ENCODE measurements at regions not wholly inside any gene's neighbourhood (a gene's known extent, or its start where the extent isn't known, plus 50 kb on each side); places are given as distances from the start of the nearest gene placed in this dataset.

GRCh38 chr12:93316623-93316971 lies 61.1 kb upstream of the NUDT4 start:
- Histone ChIP-seq H3K9me3 (no peaks in the 10 kb centered on the region), H3K27ac (no peak overlapping the region), H3K4me3 (no peak overlapping the region), H3K27me3 (no peaks in the 10 kb centered on the region), H3K36me3 (no peaks in the 10 kb centered on the region), H3K4me1 (no peaks in the 10 kb centered on the region)
- intact Hi-C loops (cut with DNase I), result no loop called here
- no peak for TF ChIP-seq CTCF (IDR thresholded peaks at IDR 0.05)
- no peak for ATAC-seq
- DNase-seq, result no peak

- intact Hi-C loops (cut with DNase I), result no loop called here
- H3K36me3 ChIP-seq, result no peaks in the 10 kb centered on the region
- no peaks in the 10 kb centered on the region for H3K9me3 ChIP-seq
- no peak overlapping the region for H3K4me3 ChIP-seq
- no peaks in the 10 kb centered on the region for H3K4me1 ChIP-seq
- DNase-seq, result no peak
- no peak for ATAC-seq
- no peak for TF ChIP-seq CTCF (IDR thresholded peaks at IDR 0.05)
- H3K27ac ChIP-seq, result no peak overlapping the region
- no peaks in the 10 kb centered on the region for H3K27me3 ChIP-seq
These were observed 60.5 kb upstream of the NUDT4 start for GRCh38 chr12:93317227-93317626.

- Histone ChIP-seq H3K4me1 (no peaks in the 10 kb centered on the region), H3K27ac (no peak overlapping the region), H3K9me3 (no peaks in the 10 kb centered on the region), H3K4me3 (no peak overlapping the region), H3K36me3 (no peaks in the 10 kb centered on the region), H3K27me3 (no peaks in the 10 kb centered on the region)
- ATAC-seq (no peak), DNase-seq (no peak)
- no peak for TF ChIP-seq CTCF (IDR thresholded peaks at IDR 0.05)
- intact Hi-C loops (cut with DNase I), result no loop called here
These were observed 58.8 kb upstream of the NUDT4 start for GRCh38 chr12:93318720-93319522.

GRCh38 chr12:93319523-93320050 lies 58.1 kb upstream of the NUDT4 start:
- Histone ChIP-seq H3K27me3 (no peaks in the 10 kb centered on the region), H3K4me3 (no peak overlapping the region), H3K4me1 (no peaks in the 10 kb centered on the region), H3K27ac (no peak overlapping the region), H3K9me3 (no peaks in the 10 kb centered on the region), H3K36me3 (no peaks in the 10 kb centered on the region)
- no peak for TF ChIP-seq CTCF (IDR thresholded peaks at IDR 0.05)
- DNase-seq, result no peak
- no peak for ATAC-seq
- intact Hi-C loops (cut with DNase I), result no loop called here

GRCh38 chr12:93322784-93323183 lies 54.9 kb upstream of the NUDT4 start:
- no peak for DNase-seq
- Histone ChIP-seq H3K36me3 (no peaks in the 10 kb centered on the region), H3K9me3 (no peaks in the 10 kb centered on the region), H3K27ac (no peak overlapping the region), H3K4me1 (no peaks in the 10 kb centered on the region), H3K27me3 (no peaks in the 10 kb centered on the region), H3K4me3 (no peak overlapping the region)
- no peak for ATAC-seq
- intact Hi-C loops (cut with DNase I), result no loop called here
- TF ChIP-seq CTCF (IDR thresholded peaks at IDR 0.05), result no peak

Data from upper lobe of right lung (tissue), 1 donor.